Stomach (tissue), 4 donors: ENCODE measurements at regions not wholly inside any gene's neighbourhood (a gene's known extent, or its start where the extent isn't known, plus 50 kb on each side); places are given as distances from the start of the nearest gene placed in this dataset.

ENCODE experiments used
- CTCF ChIP-seq, 7 experiments: fragments of 450-650 bp in 4 of 7; fragments of 200-600 bp in 3 of 7; sonication (generic) in 3 of 7; IDR thresholded peaks; one replicate each; pipeline ENCODE4 v1.5.1; 2016 to 2019; ENCODE audit warnings: antibody characterized with exemption in 7 of 7, control low read depth in 2 of 7, mild to moderate bottlenecking in 1 of 7
- EP300 ChIP-seq: sonication (generic); formaldehyde crosslinking; IDR thresholded peaks from one replicate; pipeline ENCODE4 v1.6.1; 2017; ENCODE audit warnings: antibody characterized with exemption
- POLR2AphosphoS5 ChIP-seq, 3 donors: sonication (generic); formaldehyde crosslinking; IDR thresholded peaks; one replicate each; pipeline ENCODE4 v1.6.1; 2016; ENCODE audit warnings: antibody characterized with exemption in 3 of 3

- TF ChIP-seq POLR2AphosphoS5 (IDR thresholded peaks at IDR 0.05) (no peak), EP300 (no peak), CTCF (IDR thresholded peaks at IDR 0.05) (no peak)
These were observed 110.5 kb upstream of the AGAP1 start for GRCh38 chr2:235383272-235383843.
